Ascending aorta (tissue), 2 donors: ENCODE measurements at regions not wholly inside any gene's neighbourhood (a gene's known extent, or its start where the extent isn't known, plus 50 kb on each side); places are given as distances from the start of the nearest gene placed in this dataset.
A peak's percentile ranks its signal among the peaks of the same experiment; 100 is the strongest.

ENCODE experiments used
- DNase-seq, 2 donors: peaks; one replicate each; pipeline ENCODE4 v3.0.0-alpha.2; 2019; ENCODE audit warnings: low spot score in 2 of 2
- H3K27ac ChIP-seq, 2 donors: fragments of 200-600 bp; sonication (generic); one replicate each; pipeline ENCODE4 v1.5.1; 2016 to 2017; ENCODE audit warnings: mild to moderate bottlenecking in 1 of 2
- H3K27me3 ChIP-seq: fragments of 200-600 bp; sonication (generic); one replicate; pipeline ENCODE4 v1.5.1; 2017
- H3K36me3 ChIP-seq, 2 donors: fragments of 200-600 bp; sonication (generic); one replicate each; pipeline ENCODE4 v1.5.1; 2016
- H3K4me1 ChIP-seq, 2 donors: fragments of 200-600 bp; sonication (generic); one replicate each; pipeline ENCODE4 v1.5.1; 2016 to 2017; ENCODE audit warnings: mild to moderate bottlenecking in 1 of 2
- H3K4me3 ChIP-seq, 2 donors: fragments of 200-600 bp; sonication (generic); one replicate each; pipeline ENCODE4 v1.5.1; 2016 to 2017; ENCODE audit warnings: mild to moderate bottlenecking in 1 of 2
- H3K9me3 ChIP-seq, 2 donors: fragments of 200-600 bp; sonication (generic); one replicate each; pipeline ENCODE4 v1.5.1; 2016
- intact Hi-C: fragments of 100-400 bp; cut with DNase I; formaldehyde crosslinking; loops from one replicate; pipeline ENCODE4 v1.15.1; 2023
- TF ChIP-seq, protein P1 (sequence below), 3 experiments: fragments of 200-600 bp in 2 of 3; fragments of 450-650 bp in 1 of 3; sonication (generic) in 2 of 3; IDR thresholded peaks; one replicate each; pipeline ENCODE4 v1.5.1; 2016 to 2019; ENCODE audit warnings: antibody characterized with exemption in 3 of 3, mild to moderate bottlenecking in 1 of 3, moderate library complexity in 1 of 3

DNA sequence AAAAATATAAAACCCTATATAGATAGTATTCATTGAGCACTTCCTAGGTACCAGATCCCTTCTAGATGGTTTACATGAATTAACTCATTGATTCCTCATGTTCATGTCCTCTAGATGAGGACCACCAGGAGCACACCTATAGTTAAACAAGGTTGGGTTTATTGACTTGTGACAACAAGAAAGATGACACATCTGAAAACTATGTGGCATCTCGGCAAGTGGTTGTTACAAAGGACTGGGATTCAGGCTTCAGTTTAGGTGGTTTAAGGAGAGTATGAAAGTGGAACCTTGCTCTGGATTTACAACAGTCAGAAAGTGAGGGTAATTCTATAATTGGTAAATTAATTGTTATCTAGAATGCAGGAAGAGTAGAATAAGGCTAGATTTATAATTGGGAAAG is 99.0 kb upstream of the PHF14 start:
- Histone ChIP-seq H3K4me1 (no peaks in the 10 kb centered on the region), H3K27me3 (no peaks in the 10 kb centered on the region), H3K27ac (no peak overlapping the region), H3K9me3 (no peaks in the 10 kb centered on the region), H3K36me3 (no peaks in the 10 kb centered on the region), H3K4me3 (no peak overlapping the region)
- DNase-seq, result no peak
- intact Hi-C loops, result no loop called here
- TF ChIP-seq, protein P1, sequence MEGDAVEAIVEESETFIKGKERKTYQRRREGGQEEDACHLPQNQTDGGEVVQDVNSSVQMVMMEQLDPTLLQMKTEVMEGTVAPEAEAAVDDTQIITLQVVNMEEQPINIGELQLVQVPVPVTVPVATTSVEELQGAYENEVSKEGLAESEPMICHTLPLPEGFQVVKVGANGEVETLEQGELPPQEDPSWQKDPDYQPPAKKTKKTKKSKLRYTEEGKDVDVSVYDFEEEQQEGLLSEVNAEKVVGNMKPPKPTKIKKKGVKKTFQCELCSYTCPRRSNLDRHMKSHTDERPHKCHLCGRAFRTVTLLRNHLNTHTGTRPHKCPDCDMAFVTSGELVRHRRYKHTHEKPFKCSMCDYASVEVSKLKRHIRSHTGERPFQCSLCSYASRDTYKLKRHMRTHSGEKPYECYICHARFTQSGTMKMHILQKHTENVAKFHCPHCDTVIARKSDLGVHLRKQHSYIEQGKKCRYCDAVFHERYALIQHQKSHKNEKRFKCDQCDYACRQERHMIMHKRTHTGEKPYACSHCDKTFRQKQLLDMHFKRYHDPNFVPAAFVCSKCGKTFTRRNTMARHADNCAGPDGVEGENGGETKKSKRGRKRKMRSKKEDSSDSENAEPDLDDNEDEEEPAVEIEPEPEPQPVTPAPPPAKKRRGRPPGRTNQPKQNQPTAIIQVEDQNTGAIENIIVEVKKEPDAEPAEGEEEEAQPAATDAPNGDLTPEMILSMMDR (IDR thresholded peaks at IDR 0.05), result no peak

DNA sequence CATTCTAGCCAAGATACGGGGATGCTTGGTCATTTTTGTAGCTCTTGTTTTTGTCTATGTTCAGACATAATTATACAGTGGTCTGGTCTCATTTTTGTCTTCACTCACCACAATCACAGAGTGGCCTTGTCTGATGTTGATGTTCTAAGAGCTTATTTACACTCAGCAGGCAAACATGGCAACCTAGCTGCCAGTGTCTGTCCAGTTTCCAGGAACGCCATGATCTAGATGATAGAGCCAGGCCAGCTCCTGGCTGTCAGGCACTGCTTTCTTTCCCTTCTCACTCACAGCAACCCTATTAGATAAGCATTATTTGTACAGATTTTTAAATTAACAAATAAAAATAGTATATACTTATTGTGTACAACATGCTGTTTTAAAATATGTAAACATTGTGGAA is 98.6 kb upstream of the PHF14 start:
- Histone ChIP-seq H3K9me3 (no peaks in the 10 kb centered on the region), H3K4me3 (no peak overlapping the region), H3K4me1 (no peaks in the 10 kb centered on the region), H3K36me3 (no peaks in the 10 kb centered on the region), H3K27ac (no peak overlapping the region), H3K27me3 (no peaks in the 10 kb centered on the region)
- no peak for DNase-seq
- TF ChIP-seq, protein P1 (IDR thresholded peaks at IDR 0.05), result no peak
- intact Hi-C loops, result no loop called here

DNA sequence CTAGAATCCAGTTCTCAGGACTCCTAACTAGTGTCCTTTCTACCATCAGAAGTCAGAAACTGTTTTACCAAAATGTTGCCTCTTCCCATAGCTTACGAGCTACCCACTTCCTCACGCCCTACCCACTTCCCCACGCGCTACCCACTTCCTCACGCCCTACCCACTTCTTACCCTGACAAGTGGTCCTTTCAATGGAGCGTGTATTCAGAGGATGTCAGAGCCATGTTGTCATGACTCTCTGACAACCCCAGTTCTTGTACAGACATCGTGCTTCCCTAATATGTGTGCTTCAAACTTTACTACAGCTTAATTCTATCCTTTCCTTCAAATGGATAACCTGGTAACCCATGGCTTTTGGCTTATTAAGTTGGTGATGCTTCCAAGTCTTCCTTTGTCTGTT is 84.8 kb upstream of the PHF14 start:
- intact Hi-C loops, result no loop called here
- H3K4me3 ChIP-seq, result no peak overlapping the region
- no peaks in the 10 kb centered on the region for H3K9me3 ChIP-seq

DNA sequence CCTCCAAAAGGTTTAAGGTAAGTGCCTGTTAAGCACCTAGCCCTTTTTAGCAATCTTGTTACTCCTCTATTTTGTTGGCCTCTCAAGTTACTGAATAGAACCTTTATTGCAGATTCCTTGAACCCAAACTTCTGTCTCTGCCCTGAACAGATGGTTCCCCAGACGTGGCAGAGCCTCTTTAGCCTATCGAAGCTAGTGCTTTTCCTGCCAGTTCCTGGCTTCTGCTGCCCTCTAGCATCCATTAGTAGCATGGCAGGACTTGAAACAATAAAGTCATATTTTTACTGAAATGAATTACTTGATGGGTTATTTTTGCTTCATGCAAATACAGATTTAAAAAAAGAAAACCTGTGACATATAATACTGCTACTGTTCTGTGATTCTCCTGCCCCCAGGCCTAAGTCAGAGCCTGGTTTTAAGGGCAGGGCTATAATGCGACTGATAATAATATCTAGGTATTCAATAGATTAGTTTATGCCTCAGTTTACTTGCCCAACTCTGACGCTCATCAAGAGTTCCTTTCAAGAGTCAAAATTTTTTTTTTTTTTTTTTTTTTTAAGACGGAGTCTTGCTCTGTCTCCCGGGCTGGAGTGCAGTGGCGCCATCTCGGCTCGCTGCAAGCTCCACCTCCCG is 84.3 kb upstream of the PHF14 start:
- Histone ChIP-seq H3K27ac (no peak overlapping the region), H3K27me3 (no peaks in the 10 kb centered on the region), H3K36me3 (no peaks in the 10 kb centered on the region), H3K4me3 (no peak overlapping the region), H3K4me1 (no peaks in the 10 kb centered on the region), H3K9me3 (no peaks in the 10 kb centered on the region)
- intact Hi-C loops, result no loop called here
- no peak for DNase-seq
- TF ChIP-seq, protein P1 (IDR thresholded peaks at IDR 0.05), result peak in 2 of 3 experiments; percentile 60 to 67

More for the DNA sequence above, 84.8 kb upstream of the PHF14 start:
- Histone ChIP-seq H3K4me1 (no peaks in the 10 kb centered on the region), H3K36me3 (no peaks in the 10 kb centered on the region), H3K27ac (no peak overlapping the region), H3K27me3 (no peaks in the 10 kb centered on the region)
- no peak for DNase-seq
- TF ChIP-seq, protein P1 (IDR thresholded peaks at IDR 0.05), result no peak

DNA sequence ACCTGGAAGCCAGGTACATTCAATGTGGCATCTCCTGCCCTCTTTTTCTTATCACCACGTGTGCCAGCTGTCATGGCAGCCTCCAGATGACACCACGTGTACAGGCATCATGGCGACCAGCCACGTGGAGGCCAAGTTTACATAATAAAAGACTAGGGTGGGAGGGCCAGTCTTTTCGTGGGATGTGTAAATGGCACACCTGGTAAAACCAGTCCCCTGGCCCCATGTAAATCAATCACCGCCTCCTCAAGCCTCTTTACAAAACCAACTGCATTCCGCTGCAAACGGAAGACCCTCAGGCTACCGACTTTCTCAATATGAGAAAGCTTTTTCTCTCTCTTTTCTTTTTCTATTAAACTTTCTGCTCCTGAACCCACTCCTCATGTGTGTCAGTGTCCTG is 65.1 kb upstream of the PHF14 start:
- no peaks in the 10 kb centered on the region for H3K27me3 ChIP-seq
- intact Hi-C loops, result no loop called here
- no peak overlapping the region for H3K4me3 ChIP-seq
- DNase-seq, result no peak
- no peaks in the 10 kb centered on the region for H3K36me3 ChIP-seq
- TF ChIP-seq, protein P1 (IDR thresholded peaks at IDR 0.05), result no peak
- H3K27ac ChIP-seq, result no peak overlapping the region
- peaks cover 0 to 7% of the 10 kb centered on the region in 2 donors for H3K9me3 ChIP-seq
- no peaks in the 10 kb centered on the region for H3K4me1 ChIP-seq

DNA sequence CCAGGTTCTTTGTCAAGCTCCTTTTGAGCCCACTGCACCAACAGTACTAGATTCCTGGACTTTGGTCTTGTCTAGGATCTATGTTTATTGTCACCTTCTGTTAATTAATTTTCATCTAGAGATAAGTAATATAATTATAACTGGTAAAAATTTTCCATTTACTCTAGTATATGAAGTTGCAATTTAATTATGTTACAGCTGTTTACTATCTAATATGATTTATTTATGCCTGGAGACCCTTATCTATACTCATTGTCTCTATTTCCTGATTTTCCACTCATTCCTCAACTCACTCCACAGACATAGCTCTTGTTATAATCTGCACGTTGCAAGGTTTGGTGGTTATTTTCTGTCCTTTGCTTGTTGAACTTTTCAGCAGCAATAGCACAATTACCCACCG is 63.2 kb upstream of the PHF14 start:
- H3K4me1 ChIP-seq, result no peaks in the 10 kb centered on the region
- TF ChIP-seq, protein P1 (IDR thresholded peaks at IDR 0.05), result no peak
- intact Hi-C loops, result no loop called here

More for the DNA sequence above, 63.2 kb upstream of the PHF14 start:
- H3K4me3 ChIP-seq, result no peak overlapping the region
- no peak overlapping the region for H3K27ac ChIP-seq
- no peak for DNase-seq
- H3K9me3 ChIP-seq, result peaks cover 0 to 7% of the 10 kb centered on the region in 2 donors
- H3K27me3 ChIP-seq, result no peaks in the 10 kb centered on the region
- H3K36me3 ChIP-seq, result no peaks in the 10 kb centered on the region
